Neural cell (in vitro differentiated cells): ENCODE measurements at regions not wholly inside any gene's neighbourhood (a gene's known extent, or its start where the extent isn't known, plus 50 kb on each side); places are given as distances from the start of the nearest gene placed in this dataset.

Experiments
- H2AFZ ChIP-seq: fragments of 200-600, 300-800 bp; sonication (generic), shearing (Covaris generic); 2 replicates; pipeline ENCODE4 v1.6.0; 2014; ENCODE audit warnings: low read depth, mild to moderate bottlenecking, antibody characterized with exemption, low read length, moderate library complexity
- H3F3A ChIP-seq: fragments of 200-600 bp; shearing (Covaris generic); 2 replicates; pipeline ENCODE4 v1.6.1; 2016; ENCODE audit warnings: mild to moderate bottlenecking, moderate library complexity, mixed read lengths, antibody characterized with exemption, low read length; ENCODE audit not compliant: insufficient read depth, poor library complexity, severe bottlenecking
- H3K27ac ChIP-seq: fragments of 200-600, 300-800 bp; sonication (generic), shearing (Covaris generic); 2 replicates; pipeline ENCODE4 v1.5.1; 2014; ENCODE audit warnings: mild to moderate bottlenecking, low read length, moderate library complexity
- H3K27me3 ChIP-seq: fragments of 300-800, 200-600 bp; sonication (generic), shearing (Covaris generic); 2 replicates; pipeline ENCODE4 v1.6.0; 2014; ENCODE audit warnings: mild to moderate bottlenecking, low read depth, low read length, moderate library complexity; ENCODE audit not compliant: insufficient read depth
- H3K36me3 ChIP-seq: fragments of 300-800, 200-600 bp; sonication (generic), shearing (Covaris generic); 2 replicates; pipeline ENCODE4 v1.5.1; 2014; ENCODE audit warnings: mild to moderate bottlenecking, antibody characterized with exemption, low read length, moderate library complexity; ENCODE audit not compliant: insufficient read depth
- H3K4me2 ChIP-seq: fragments of 300-800, 200-600 bp; sonication (generic), shearing (Covaris generic); 2 replicates; pipeline ENCODE4 v1.6.0; 2014; ENCODE audit warnings: mild to moderate bottlenecking, low read length
- H3K4me3 ChIP-seq: fragments of 300-800, 200-600 bp; sonication (generic), shearing (Covaris generic); 2 replicates; pipeline ENCODE4 v1.5.1; 2014; ENCODE audit warnings: mild to moderate bottlenecking, low read length, moderate library complexity
- H3K79me2 ChIP-seq: fragments of 200-600 bp; shearing (Covaris generic); replicated peaks from 2 replicates; pipeline ENCODE4 v1.6.0; 2014; ENCODE audit warnings: mild to moderate bottlenecking, low read length, moderate library complexity; ENCODE audit not compliant: insufficient read depth
- H3K9ac ChIP-seq: fragments of 300-800, 200-600 bp; sonication (generic), shearing (Covaris generic); 2 replicates; pipeline ENCODE4 v1.6.1; 2016; ENCODE audit warnings: mild to moderate bottlenecking, low read length, mixed read lengths
- H3K9me2 ChIP-seq: fragments of 200-600 bp; shearing (Covaris generic); 2 replicates; pipeline ENCODE4 v1.6.1; 2016; ENCODE audit warnings: mild to moderate bottlenecking, low read length, mixed read lengths; ENCODE audit not compliant: insufficient read depth
- H3K9me3 ChIP-seq: fragments of 200-600, 300-800 bp; sonication (generic), shearing (Covaris generic); 2 replicates; pipeline ENCODE4 v1.6.1; 2016; ENCODE audit warnings: mild to moderate bottlenecking, mixed run types, low read length, moderate library complexity, mixed read lengths
- H4K20me1 ChIP-seq: fragments of 200-600 bp; shearing (Covaris generic); 2 replicates; pipeline ENCODE4 v1.6.1; 2016; ENCODE audit warnings: mild to moderate bottlenecking, mixed run types; ENCODE audit not compliant: insufficient read depth
- CTCF ChIP-seq: fragments of 450-650 bp; IDR thresholded peaks from 2 replicates; pipeline ENCODE4 v1.5.1; 2014; ENCODE audit warnings: antibody characterized with exemption, mild to moderate bottlenecking, moderate library complexity; ENCODE audit not compliant: poor library complexity, severe bottlenecking
- EP300 ChIP-seq: fragments of 450-650 bp; conservative IDR thresholded peaks from 2 replicates; pipeline ENCODE4 v1.6.1; 2014; ENCODE audit warnings: antibody characterized with exemption, mild to moderate bottlenecking, moderate library complexity; ENCODE audit not compliant: poor library complexity, severe bottlenecking
- EZH2 ChIP-seq: fragments of 200-600, 300-800 bp; shearing (Covaris generic), sonication (generic); IDR thresholded peaks from 2 replicates; pipeline ENCODE4 v1.6.1; 2014; ENCODE audit warnings: antibody characterized with exemption, low read length, borderline replicate concordance, mild to moderate bottlenecking; ENCODE audit not compliant: insufficient read depth, poor library complexity, severe bottlenecking
- MXI1 ChIP-seq: fragments of 450-650 bp; conservative IDR thresholded peaks from 2 replicates; pipeline ENCODE4 v1.6.1; 2014; ENCODE audit warnings: antibody characterized with exemption, mild to moderate bottlenecking; ENCODE audit not compliant: poor library complexity, severe bottlenecking
- POLR2AphosphoS5 ChIP-seq: IDR thresholded peaks from 2 replicates; pipeline ENCODE4 v1.6.1; 2012
- RAD21 ChIP-seq: fragments of 450-650 bp; conservative IDR thresholded peaks from 2 replicates; pipeline ENCODE4 v1.6.1; 2014; ENCODE audit warnings: antibody characterized with exemption, mild to moderate bottlenecking, moderate library complexity
- REST ChIP-seq: IDR thresholded peaks from 2 replicates; pipeline ENCODE4 v1.6.1; 2012; ENCODE audit warnings: borderline replicate concordance
- SMC3 ChIP-seq: fragments of 450-650 bp; conservative IDR thresholded peaks from 2 replicates; pipeline ENCODE4 v1.6.1; 2014; ENCODE audit warnings: antibody characterized with exemption, mild to moderate bottlenecking, moderate library complexity; ENCODE audit not compliant: poor library complexity
- TAF1 ChIP-seq: IDR thresholded peaks from 2 replicates; pipeline ENCODE4 v1.6.1; 2012; ENCODE audit warnings: low read depth

GRCh38 chr7:108810756-108811385 lies 241.2 kb downstream of the DNAJB9 start:
- Histone ChIP-seq H4K20me1 (no peaks in the 10 kb centered on the region), H3K9me2 (no peaks in the 10 kb centered on the region), H3K4me3 (no peak overlapping the region), H3K36me3 (no peaks in the 10 kb centered on the region), H3K4me2 (no peak overlapping the region), H3K27me3 (no peaks in the 10 kb centered on the region), H3K9ac (no peak overlapping the region), H3K79me2 (no peaks in the 10 kb centered on the region), H3K27ac (no peak overlapping the region), H3K9me3 (no peaks in the 10 kb centered on the region), H3F3A (no peaks in the 10 kb centered on the region), H2AFZ (no peak overlapping the region)
- TF ChIP-seq EZH2 (no peak), SMC3 (no peak), CTCF (no peak), TAF1 (no peak)

- no peak overlapping the region for H3K27ac ChIP-seq
- H3F3A ChIP-seq = no peaks in the 10 kb centered on the region
- no peaks in the 10 kb centered on the region for H3K27me3 ChIP-seq
- H3K9me3 ChIP-seq = no peaks in the 10 kb centered on the region
- H3K9me2 ChIP-seq = no peaks in the 10 kb centered on the region
- no peak overlapping the region for H3K4me3 ChIP-seq
- TF ChIP-seq MXI1 (no peak), CTCF (no peak), TAF1 (no peak), SMC3 (no peak), EZH2 (no peak), EP300 (no peak), POLR2AphosphoS5 (no peak), RAD21 (no peak), REST (no peak)
- H3K4me2 ChIP-seq = no peak overlapping the region
- no peak overlapping the region for H3K9ac ChIP-seq
- H3K36me3 ChIP-seq = no peaks in the 10 kb centered on the region
- H3K79me2 ChIP-seq = no peaks in the 10 kb centered on the region
- H2AFZ ChIP-seq = no peak overlapping the region
- H4K20me1 ChIP-seq = no peaks in the 10 kb centered on the region
Observed at GRCh38 chr7:108813251-108814014, 243.8 kb downstream of the DNAJB9 start.
